ENCODE measurements at regions not wholly inside any gene's neighbourhood (a gene's known extent, or its start where the extent isn't known, plus 50 kb on each side); places are given as distances from the start of the nearest gene placed in this dataset.

GRCh38 chr10:113252650-113253618 is 299.9 kb upstream of the HABP2 start:
- no peaks in the 10 kb centered on the region for H3K4me1 ChIP-seq (ENCODE audit: insufficient read depth, low read length, poor library complexity, severe bottlenecking)
- H3K4me3 ChIP-seq (ENCODE audit: low read depth, low read length, poor library complexity, severe bottlenecking): no peak overlapping the region
- ChIA-PET POLR2A (interaction anchor here (0.6 kb wide), 1 partner anchor 168 kb away, joined by 3 read pairs; no protein-coding TSS in a partner anchor), CTCF (ENCODE audit: unreplicated experiment) (no interaction called here)
- H3K79me2 ChIP-seq (ENCODE audit: insufficient read depth, low read depth, low read length): no peaks in the 10 kb centered on the region
- H3K36me3 ChIP-seq (ENCODE audit: insufficient read depth, low read length): no peaks in the 10 kb centered on the region
- intact Hi-C loops (cut with micrococcal nuclease; ENCODE audit: unreplicated experiment): no loop called here
- no peak for DNase-seq (ENCODE audit: low spot score)
- no peaks in the 10 kb centered on the region for H4K20me1 ChIP-seq (ENCODE audit: insufficient read depth, low read length)
- H3K9me3 ChIP-seq (ENCODE audit: low read length): no peaks in the 10 kb centered on the region
- H3K4me2 ChIP-seq (ENCODE audit: low read length): no peak overlapping the region
- no TSS peak for BruUV-seq (replicated peaks)
- H3K9me2 ChIP-seq (ENCODE audit: insufficient read depth, low read length): no peaks in the 10 kb centered on the region
- no peak overlapping the region for H3K27ac ChIP-seq (ENCODE audit: low read depth, low read length, poor library complexity, severe bottlenecking)
- TF ChIP-seq, protein P1, sequence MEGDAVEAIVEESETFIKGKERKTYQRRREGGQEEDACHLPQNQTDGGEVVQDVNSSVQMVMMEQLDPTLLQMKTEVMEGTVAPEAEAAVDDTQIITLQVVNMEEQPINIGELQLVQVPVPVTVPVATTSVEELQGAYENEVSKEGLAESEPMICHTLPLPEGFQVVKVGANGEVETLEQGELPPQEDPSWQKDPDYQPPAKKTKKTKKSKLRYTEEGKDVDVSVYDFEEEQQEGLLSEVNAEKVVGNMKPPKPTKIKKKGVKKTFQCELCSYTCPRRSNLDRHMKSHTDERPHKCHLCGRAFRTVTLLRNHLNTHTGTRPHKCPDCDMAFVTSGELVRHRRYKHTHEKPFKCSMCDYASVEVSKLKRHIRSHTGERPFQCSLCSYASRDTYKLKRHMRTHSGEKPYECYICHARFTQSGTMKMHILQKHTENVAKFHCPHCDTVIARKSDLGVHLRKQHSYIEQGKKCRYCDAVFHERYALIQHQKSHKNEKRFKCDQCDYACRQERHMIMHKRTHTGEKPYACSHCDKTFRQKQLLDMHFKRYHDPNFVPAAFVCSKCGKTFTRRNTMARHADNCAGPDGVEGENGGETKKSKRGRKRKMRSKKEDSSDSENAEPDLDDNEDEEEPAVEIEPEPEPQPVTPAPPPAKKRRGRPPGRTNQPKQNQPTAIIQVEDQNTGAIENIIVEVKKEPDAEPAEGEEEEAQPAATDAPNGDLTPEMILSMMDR (conservative IDR thresholded peaks at IDR 0.05; ENCODE audit: low read length): no peak
- TF ChIP-seq EZH2phosphoT487 (IDR thresholded peaks at IDR 0.05; ENCODE audit: borderline replicate concordance, low read depth, low read length): no peak
- H2AFZ ChIP-seq (ENCODE audit: low read length): no peak overlapping the region

GRCh38 chr10:113259576-113260226 is 293.2 kb upstream of the HABP2 start:
- no peak overlapping the region for H3K4me3 ChIP-seq (ENCODE audit: low read depth, low read length, poor library complexity, severe bottlenecking)
- BruUV-seq (replicated peaks): no TSS peak
- no peak for DNase-seq (ENCODE audit: low spot score)
- TF ChIP-seq EZH2phosphoT487 (IDR thresholded peaks at IDR 0.05; ENCODE audit: borderline replicate concordance, low read depth, low read length): no peak
- TF ChIP-seq, protein P1 (conservative IDR thresholded peaks at IDR 0.05; ENCODE audit: low read length): no peak
- no peaks in the 10 kb centered on the region for H4K20me1 ChIP-seq (ENCODE audit: insufficient read depth, low read length)
- no peaks in the 10 kb centered on the region for H3K36me3 ChIP-seq (ENCODE audit: insufficient read depth, low read length)
- intact Hi-C loops (cut with micrococcal nuclease; ENCODE audit: unreplicated experiment): no loop called here
- H3K27ac ChIP-seq (ENCODE audit: low read depth, low read length, poor library complexity, severe bottlenecking): no peak overlapping the region
- no peak overlapping the region for H3K4me2 ChIP-seq (ENCODE audit: low read length)
- H3K9me3 ChIP-seq (ENCODE audit: low read length): no peaks in the 10 kb centered on the region
- H2AFZ ChIP-seq (ENCODE audit: low read length): no peak overlapping the region
- ChIA-PET CTCF (ENCODE audit: unreplicated experiment) (no interaction called here), POLR2A (no interaction called here)
- H3K4me1 ChIP-seq (ENCODE audit: insufficient read depth, low read length, poor library complexity, severe bottlenecking): no peaks in the 10 kb centered on the region
- H3K9me2 ChIP-seq (ENCODE audit: insufficient read depth, low read length): no peaks in the 10 kb centered on the region
- H3K79me2 ChIP-seq (ENCODE audit: insufficient read depth, low read depth, low read length): no peaks in the 10 kb centered on the region

DNA sequence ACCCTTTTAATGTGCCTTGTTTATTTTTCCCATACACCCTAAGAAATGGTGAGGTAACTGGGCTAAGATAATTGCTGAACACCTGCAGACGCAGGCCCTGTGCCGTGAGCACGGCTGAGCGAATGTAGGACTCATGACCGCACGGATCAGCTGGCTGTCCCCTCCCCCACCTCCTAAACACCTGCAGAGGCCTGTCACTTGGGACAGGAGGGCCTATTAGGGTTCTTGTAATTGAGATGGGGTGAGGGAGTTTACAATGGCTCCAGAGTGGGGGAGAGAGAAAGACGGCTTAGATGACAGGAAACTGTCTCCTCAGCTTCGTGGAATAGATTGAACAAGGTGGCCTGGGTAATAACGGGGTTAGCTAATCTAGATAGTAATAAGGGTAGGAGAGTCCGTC is 291.7 kb upstream of the HABP2 start:
- H3K4me1 ChIP-seq (ENCODE audit: insufficient read depth, low read length, poor library complexity, severe bottlenecking): no peaks in the 10 kb centered on the region
- H4K20me1 ChIP-seq (ENCODE audit: insufficient read depth, low read length): no peaks in the 10 kb centered on the region
- H3K9me3 ChIP-seq (ENCODE audit: low read length): no peaks in the 10 kb centered on the region
- H3K4me3 ChIP-seq (ENCODE audit: low read depth, low read length, poor library complexity, severe bottlenecking): no peak overlapping the region
- H3K36me3 ChIP-seq (ENCODE audit: insufficient read depth, low read length): no peaks in the 10 kb centered on the region
- DNase-seq (ENCODE audit: low spot score): peak; percentile 25
- TF ChIP-seq, protein P1 (conservative IDR thresholded peaks at IDR 0.05; ENCODE audit: low read length): no peak
- no peak for TF ChIP-seq EZH2phosphoT487 (IDR thresholded peaks at IDR 0.05; ENCODE audit: borderline replicate concordance, low read depth, low read length)
- no peak overlapping the region for H3K4me2 ChIP-seq (ENCODE audit: low read length)
- no peaks in the 10 kb centered on the region for H3K9me2 ChIP-seq (ENCODE audit: insufficient read depth, low read length)
- no TSS peak for BruUV-seq (replicated peaks)
- ChIA-PET CTCF (ENCODE audit: unreplicated experiment) (no interaction called here), POLR2A (no interaction called here)
- no peaks in the 10 kb centered on the region for H3K79me2 ChIP-seq (ENCODE audit: insufficient read depth, low read depth, low read length)
- intact Hi-C loops (cut with micrococcal nuclease; ENCODE audit: unreplicated experiment): no loop called here
- no peak overlapping the region for H2AFZ ChIP-seq (ENCODE audit: low read length)
- H3K27ac ChIP-seq (ENCODE audit: low read depth, low read length, poor library complexity, severe bottlenecking): no peak overlapping the region
